ENCODE measurements at regions not wholly inside any gene's neighbourhood (a gene's known extent, or its start where the extent isn't known, plus 50 kb on each side); places are given as distances from the start of the nearest gene placed in this dataset.
"Not testable (repeated sequence)": the region's sequence is repeated elsewhere in the genome, so short reads cannot be mapped to it uniquely, and the experiment has no call there.

GRCh38 chr2:104979786-104980185 is 58.1 kb upstream of the MRPS9 start:
- TF ChIP-seq CTCF, POLR2A (IDR thresholded peaks at IDR 0.05): not testable (repeated sequence)
